Activated T-cell treated with anti-CD3 and anti-CD28 coated beads, Interleukin-2, amount 50 U/mL, for 48 hours (primary cell): ENCODE measurements at regions not wholly inside any gene's neighbourhood (a gene's known extent, or its start where the extent isn't known, plus 50 kb on each side); places are given as distances from the start of the nearest gene placed in this dataset.
"Not testable (repeated sequence)": the region's sequence is repeated elsewhere in the genome, so short reads cannot be mapped to it uniquely, and the experiment has no call there.

Source experiments
- DNase-seq, 2 experiments: peaks; one replicate each; pipeline ENCODE4 v3.0.0-alpha.2; 2020

GRCh38 chr12:11980115-11980514, 90.6 kb upstream of the BCL2L14 start:
- DNase-seq, result no peak

GRCh38 chr12:11981121-11981733, 89.5 kb upstream of the BCL2L14 start:
- DNase-seq, result peak; percentile 76 to 79

GRCh38 chr12:11984417-11984816, 86.3 kb upstream of the BCL2L14 start:
- DNase-seq, result no peak

- DNase-seq, result no peak
Measured at GRCh38 chr12:11986165-11986564, 84.6 kb upstream of the BCL2L14 start.

DNA sequence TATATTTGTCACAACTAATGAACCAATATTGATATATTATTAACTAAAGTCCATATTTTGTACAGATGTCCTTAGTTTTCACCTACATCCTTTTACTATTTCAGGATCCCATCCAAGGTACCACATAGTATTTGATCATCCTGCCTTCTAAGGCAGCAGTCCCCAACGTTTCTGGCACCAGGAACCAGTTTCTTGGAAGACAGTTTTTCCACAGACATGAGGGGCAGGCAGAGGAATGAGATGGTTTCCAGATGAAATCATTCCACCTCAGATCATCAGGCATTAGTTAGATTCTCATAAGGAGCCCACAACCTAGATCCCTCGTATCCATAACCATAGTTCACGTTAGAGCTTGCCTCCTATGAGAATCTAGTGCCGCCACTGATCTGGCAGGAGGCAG, 82.8 kb upstream of the BCL2L14 start:
- DNase-seq, result no peak

DNA sequence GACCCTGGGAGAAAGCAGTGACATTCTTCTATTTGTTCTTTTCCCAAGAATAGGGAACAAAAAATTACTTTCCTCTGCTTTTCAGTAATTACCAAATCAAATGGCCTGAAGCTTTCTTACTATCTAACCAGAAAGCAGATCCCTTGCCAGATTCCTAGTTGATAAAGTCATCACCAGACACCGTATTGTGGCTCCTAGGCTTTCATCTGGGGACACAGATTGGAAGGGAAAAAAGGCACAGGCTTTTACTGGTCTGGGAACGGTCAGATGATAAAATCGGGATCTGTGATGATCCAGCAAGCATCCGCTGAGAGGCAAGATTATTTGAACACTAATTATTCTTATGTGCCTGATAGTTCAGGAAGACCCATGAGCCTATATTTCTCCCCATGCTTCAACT, 79.1 kb upstream of the BCL2L14 start:
- no peak for DNase-seq

GRCh38 chr12:11992515-11992914, 78.2 kb upstream of the BCL2L14 start:
- DNase-seq, result no peak

GRCh38 chr12:11998307-11998943, 72.3 kb upstream of the BCL2L14 start:
- DNase-seq, result not testable (repeated sequence)

GRCh38 chr12:11998944-11999315, 71.8 kb upstream of the BCL2L14 start:
- no peak for DNase-seq

GRCh38 chr12:12003609-12004008, 67.1 kb upstream of the BCL2L14 start:
- no peak for DNase-seq

- DNase-seq, result no peak
Measured at GRCh38 chr12:12004524-12004923, 66.2 kb upstream of the BCL2L14 start.

- DNase-seq, result peak; percentile 88 to 90
Measured at GRCh38 chr12:12007001-12007712, 63.6 kb upstream of the BCL2L14 start.

GRCh38 chr12:12007713-12008231, 63.0 kb upstream of the BCL2L14 start:
- DNase-seq, result peak; percentile 58 to 63

DNA sequence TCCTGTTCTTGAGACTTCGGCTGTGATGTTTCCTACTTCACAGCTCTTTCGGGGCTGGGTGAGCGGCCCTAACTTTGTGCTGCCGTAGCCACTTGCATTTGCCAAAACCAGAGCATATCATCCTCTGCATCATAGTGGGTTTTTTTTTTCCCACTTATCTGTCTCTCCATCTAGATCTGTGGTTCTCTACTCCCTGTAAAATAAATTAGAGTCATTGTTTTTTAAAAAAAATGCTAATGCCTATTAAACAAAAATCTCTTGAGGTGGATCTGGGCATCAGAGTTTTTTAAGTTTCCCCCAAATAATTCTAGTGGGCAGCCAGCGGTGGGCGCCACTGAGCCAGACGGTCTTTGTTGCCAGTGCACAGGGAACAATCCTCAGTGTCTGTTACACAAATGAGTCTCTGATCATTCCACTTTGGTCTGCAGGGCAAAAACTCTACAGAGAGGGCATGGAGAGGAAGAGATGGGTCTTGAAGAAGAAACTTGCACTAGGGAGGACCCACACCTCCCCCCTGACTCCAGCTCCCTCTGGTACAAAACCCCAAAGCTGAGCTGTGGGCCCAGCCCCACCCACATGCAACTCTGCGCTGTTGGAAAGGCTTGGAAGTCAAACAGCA, 62.4 kb upstream of the BCL2L14 start:
- DNase-seq, result peak; percentile 74 to 80

GRCh38 chr12:12008931-12009611, 61.7 kb upstream of the BCL2L14 start:
- peak; percentile 79 for DNase-seq

- DNase-seq, result peak; percentile 63 to 68
Measured at GRCh38 chr12:12009749-12010276, 60.9 kb upstream of the BCL2L14 start.

- DNase-seq, result peak; percentile 82 to 85
Measured at GRCh38 chr12:12010277-12011039, 60.3 kb upstream of the BCL2L14 start.

- DNase-seq, result peak in 1 of 2 experiments; percentile 19
Measured at GRCh38 chr12:12011880-12012260, 58.9 kb upstream of the BCL2L14 start.

GRCh38 chr12:12015073-12015685, 55.6 kb upstream of the BCL2L14 start:
- peak in 1 of 2 experiments; percentile 32 for DNase-seq

DNA sequence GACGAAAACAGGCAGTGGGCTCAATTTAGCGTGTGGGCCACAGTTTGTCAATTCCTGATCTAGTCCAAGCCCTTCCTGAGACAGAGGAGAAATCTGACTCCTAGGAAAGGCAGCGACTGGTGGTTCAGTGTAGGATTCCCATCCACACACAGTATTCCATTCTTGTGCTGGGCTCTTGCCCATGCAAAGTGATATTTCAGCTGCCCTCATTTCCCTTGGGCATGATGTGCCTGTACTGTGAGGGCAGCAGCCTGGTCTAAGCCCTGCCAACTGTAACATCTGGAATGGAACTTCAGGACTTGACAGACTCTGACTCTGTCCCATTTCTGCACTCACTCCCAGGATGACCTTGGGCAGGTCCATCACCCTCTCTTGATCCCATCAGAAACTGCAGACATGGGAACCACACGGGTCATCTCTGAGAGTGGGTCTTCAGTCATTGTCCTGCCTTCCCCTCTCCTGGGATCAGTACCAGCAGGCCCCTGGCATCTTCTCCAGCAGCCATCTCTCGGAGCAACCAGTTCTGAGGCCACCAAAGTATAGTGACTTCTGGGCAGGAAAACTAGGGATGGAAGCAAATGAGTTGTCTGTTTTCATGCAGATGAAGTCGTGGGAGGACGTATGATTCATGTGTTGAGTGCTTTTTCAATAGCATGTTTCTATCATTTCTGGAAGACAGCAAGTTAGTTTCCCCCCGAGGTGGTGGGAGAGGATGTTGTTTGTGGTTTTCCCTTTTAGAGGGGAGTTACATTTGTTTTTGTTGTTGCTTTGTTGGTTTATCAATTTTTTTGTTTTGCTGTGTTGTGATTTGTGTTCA, 54.2 kb upstream of the BCL2L14 start:
- peak; percentile 65 to 69 for DNase-seq
